Gastroesophageal sphincter (tissue), 3 donors: ENCODE measurements at regions not wholly inside any gene's neighbourhood (a gene's known extent, or its start where the extent isn't known, plus 50 kb on each side); places are given as distances from the start of the nearest gene placed in this dataset.

ENCODE experiments used
- CTCF ChIP-seq, 4 experiments: fragments of 200-600 bp in 2 of 4; fragments of 450-650 bp in 2 of 4; sonication (generic) in 1 of 4; IDR thresholded peaks; one replicate each; pipeline ENCODE4 v1.5.1; 2017 to 2019; ENCODE audit warnings: antibody characterized with exemption in 4 of 4, mild to moderate bottlenecking in 2 of 4, moderate library complexity in 2 of 4
- EP300 ChIP-seq: sonication (generic); formaldehyde crosslinking; IDR thresholded peaks from one replicate; pipeline ENCODE4 v1.6.1; 2017; ENCODE audit warnings: antibody characterized with exemption, mild to moderate bottlenecking
- POLR2A ChIP-seq, 2 donors: fragments of 450-650 bp; IDR thresholded peaks; one replicate each; pipeline ENCODE4 v1.6.1; 2017; ENCODE audit warnings: antibody characterized with exemption in 2 of 2, mild to moderate bottlenecking in 2 of 2, moderate library complexity in 1 of 2
- POLR2AphosphoS5 ChIP-seq: sonication (generic); formaldehyde crosslinking; IDR thresholded peaks from one replicate; pipeline ENCODE4 v1.6.1; 2017; ENCODE audit warnings: antibody characterized with exemption

GRCh38 chr4:163012816-163013215, 153.9 kb downstream of the NAF1 start:
- TF ChIP-seq CTCF (IDR thresholded peaks at IDR 0.05) (no peak), EP300 (no peak), POLR2AphosphoS5 (no peak), POLR2A (IDR thresholded peaks at IDR 0.05) (no peak)
